ENCODE measurements at regions not wholly inside any gene's neighbourhood (a gene's known extent, or its start where the extent isn't known, plus 50 kb on each side); places are given as distances from the start of the nearest gene placed in this dataset.

GRCh38 chr11:92153542-92153941 is 71.1 kb upstream of the FAT3 start:
- H3K4me2 ChIP-seq (replicated peaks; ENCODE audit: extremely low read depth, low read length, poor library complexity, severe bottlenecking), result no peak overlapping the region
- no peaks in the 10 kb centered on the region for H3K27me3 ChIP-seq (ENCODE audit: control insufficient read depth in 2 of 2, insufficient read depth in 2 of 2, low read length in 2 of 2)
- TF ChIP-seq CTCF (IDR thresholded peaks at IDR 0.05), result no peak
- Mint-ChIP-seq H3K4me3 (no peak overlapping the region), H3K36me3 (no peaks in the 10 kb centered on the region), H3K27me3 (ENCODE audit: low read depth in 3 of 3) (peaks cover 0 to 2% (median 0%) of the 10 kb centered on the region in 3 donors), H3K27ac (no peak overlapping the region), H3K4me1 (no peaks in the 10 kb centered on the region), H3K9me3 (peaks cover 0 to 11% (median 8%) of the 10 kb centered on the region in 7 donors)
- WGBS (ENCODE audit: insufficient coverage), result 90% methylated on average over 2 of the region's 2 CpGs
- H3K27ac ChIP-seq (ENCODE audit: low read depth in 1 of 2, low read length in 2 of 2), result no peak overlapping the region
- no peak overlapping the region for H3K4me3 ChIP-seq (replicated peaks in 1 of 3; ENCODE audit: low read depth in 2 of 3, low read length in 3 of 3)
- no peak for DNase-seq
- no peaks in the 10 kb centered on the region for H3K79me2 ChIP-seq (ENCODE audit: insufficient read depth, low read length)
- intact Hi-C loops (cut with micrococcal nuclease), result no loop called here
- H4K20me1 ChIP-seq (ENCODE audit: insufficient read depth, low read length), result no peaks in the 10 kb centered on the region
- no peaks in the 10 kb centered on the region for H3K9me3 ChIP-seq (replicated peaks in 1 of 2; ENCODE audit: control insufficient read depth in 1 of 2, insufficient read depth in 1 of 2, low read length in 2 of 2)
- H3K9ac ChIP-seq (ENCODE audit: insufficient read depth, low read length, poor library complexity, severe bottlenecking), result no peak overlapping the region
- H2AFZ ChIP-seq (ENCODE audit: insufficient read depth, low read depth, low read length, poor library complexity, severe bottlenecking), result no peak overlapping the region
- no peaks in the 10 kb centered on the region for H3K4me1 ChIP-seq (ENCODE audit: control insufficient read depth in 1 of 2, insufficient read depth in 2 of 2, low read length in 2 of 2)
- no peaks in the 10 kb centered on the region for H3K36me3 ChIP-seq (replicated peaks in 1 of 2; ENCODE audit: control insufficient read depth in 1 of 2, insufficient read depth in 2 of 2, low read length in 2 of 2)

- H4K20me1 ChIP-seq (ENCODE audit: insufficient read depth, low read length), result no peaks in the 10 kb centered on the region
- H3K4me1 ChIP-seq (ENCODE audit: control insufficient read depth in 1 of 2, insufficient read depth in 2 of 2, low read length in 2 of 2), result no peaks in the 10 kb centered on the region
- intact Hi-C loops (cut with micrococcal nuclease), result no loop called here
- H3K4me3 ChIP-seq (replicated peaks in 1 of 3; ENCODE audit: low read depth in 2 of 3, low read length in 3 of 3), result no peak overlapping the region
- TF ChIP-seq CTCF (IDR thresholded peaks at IDR 0.05), result no peak
- Mint-ChIP-seq H3K27ac (no peak overlapping the region), H3K9me3 (peaks cover 0 to 8% (median 5%) of the 10 kb centered on the region in 7 donors), H3K27me3 (ENCODE audit: low read depth in 3 of 3) (peaks cover 0 to 2% (median 0%) of the 10 kb centered on the region in 3 donors), H3K36me3 (no peaks in the 10 kb centered on the region), H3K4me3 (no peak overlapping the region), H3K4me1 (no peaks in the 10 kb centered on the region)
- H3K79me2 ChIP-seq (ENCODE audit: insufficient read depth, low read length), result no peaks in the 10 kb centered on the region
- H3K9me3 ChIP-seq (replicated peaks in 1 of 2; ENCODE audit: control insufficient read depth in 1 of 2, insufficient read depth in 1 of 2, low read length in 2 of 2), result peaks cover 0 to 6% of the 10 kb centered on the region in 2 donors
- H3K4me2 ChIP-seq (replicated peaks; ENCODE audit: extremely low read depth, low read length, poor library complexity, severe bottlenecking), result no peak overlapping the region
- DNase-seq, result no peak
- no peak overlapping the region for H3K9ac ChIP-seq (ENCODE audit: insufficient read depth, low read length, poor library complexity, severe bottlenecking)
- H3K27me3 ChIP-seq (ENCODE audit: control insufficient read depth in 2 of 2, insufficient read depth in 2 of 2, low read length in 2 of 2), result no peaks in the 10 kb centered on the region
- H3K36me3 ChIP-seq (replicated peaks in 1 of 2; ENCODE audit: control insufficient read depth in 1 of 2, insufficient read depth in 2 of 2, low read length in 2 of 2), result no peaks in the 10 kb centered on the region
- no peak overlapping the region for H2AFZ ChIP-seq (ENCODE audit: insufficient read depth, low read depth, low read length, poor library complexity, severe bottlenecking)
- WGBS (ENCODE audit: insufficient coverage), result 79% methylated on average over 5 of the region's 7 CpGs
- no peak overlapping the region for H3K27ac ChIP-seq (ENCODE audit: low read depth in 1 of 2, low read length in 2 of 2)
Measured at GRCh38 chr11:92152245-92152644, 72.4 kb upstream of the FAT3 start.

Measured in CD14-positive monocyte (primary cell).